NAMALWA (cell line): ENCODE measurements at regions not wholly inside any gene's neighbourhood (a gene's known extent, or its start where the extent isn't known, plus 50 kb on each side); places are given as distances from the start of the nearest gene placed in this dataset.

ENCODE experiments used
- DNase-seq: peaks from one replicate; pipeline ENCODE4 v3.0.0-alpha.2; 2015; ENCODE audit warnings: low spot score

DNA sequence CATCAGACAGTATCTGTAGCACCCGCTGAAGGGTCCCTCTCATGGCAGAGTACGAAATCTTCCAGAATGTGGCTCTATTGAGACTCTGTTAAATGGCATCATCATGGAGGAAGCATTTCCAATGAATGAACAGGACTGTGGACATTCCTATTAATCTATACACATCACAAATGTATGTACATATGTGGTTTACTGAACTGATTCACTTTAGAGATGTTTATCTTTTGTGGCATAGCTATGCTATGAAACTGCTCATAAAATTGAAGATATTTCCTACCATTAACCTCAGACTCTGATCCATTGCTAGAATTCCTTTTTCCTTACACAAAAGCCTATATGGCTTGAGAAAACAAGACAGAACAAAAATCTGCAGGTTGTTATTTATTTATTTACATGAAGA is 259.6 kb upstream of the RRP15 start:
- no peak for DNase-seq

GRCh38 chr1:218027152-218027551 is 257.9 kb upstream of the RRP15 start:
- no peak for DNase-seq

DNA sequence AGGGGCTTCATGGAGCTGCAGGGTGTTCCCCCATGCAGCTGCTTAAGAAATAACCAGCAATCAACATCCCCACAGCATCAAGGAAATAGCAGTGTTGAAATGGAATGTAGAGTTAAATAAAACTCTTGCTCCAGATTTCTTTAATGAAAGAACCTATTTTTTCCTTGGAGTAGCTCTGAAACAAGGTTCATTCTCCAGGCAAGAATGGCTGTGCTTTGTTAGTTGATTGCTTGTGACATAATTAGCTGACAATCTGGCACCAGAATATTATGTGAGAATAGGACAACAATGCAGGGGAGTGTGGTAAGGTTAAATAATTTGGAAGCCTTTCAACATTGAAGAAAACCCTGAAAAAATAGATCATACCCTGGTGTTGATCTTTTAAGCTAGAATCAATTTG is 254.2 kb upstream of the RRP15 start:
- no peak for DNase-seq

DNA sequence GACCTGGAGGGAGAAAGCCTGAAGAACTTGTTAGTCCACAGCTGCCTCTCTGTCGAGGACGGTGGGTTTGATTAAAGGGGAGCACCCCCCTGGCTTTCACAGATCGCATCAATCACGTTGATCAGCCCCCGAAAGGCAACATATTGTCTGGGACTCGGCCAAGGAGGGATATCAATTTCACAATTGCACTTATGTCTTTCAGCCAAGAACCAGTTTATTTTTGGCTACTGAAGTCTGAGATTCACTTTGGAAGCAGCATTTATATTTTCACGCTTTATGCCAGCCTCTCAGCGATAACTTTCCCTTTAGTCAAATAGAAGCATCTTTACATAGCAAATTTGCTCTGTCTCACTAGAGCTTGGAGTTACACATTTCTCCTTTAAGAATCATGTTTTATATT is 253.2 kb upstream of the RRP15 start:
- DNase-seq, result no peak

DNA sequence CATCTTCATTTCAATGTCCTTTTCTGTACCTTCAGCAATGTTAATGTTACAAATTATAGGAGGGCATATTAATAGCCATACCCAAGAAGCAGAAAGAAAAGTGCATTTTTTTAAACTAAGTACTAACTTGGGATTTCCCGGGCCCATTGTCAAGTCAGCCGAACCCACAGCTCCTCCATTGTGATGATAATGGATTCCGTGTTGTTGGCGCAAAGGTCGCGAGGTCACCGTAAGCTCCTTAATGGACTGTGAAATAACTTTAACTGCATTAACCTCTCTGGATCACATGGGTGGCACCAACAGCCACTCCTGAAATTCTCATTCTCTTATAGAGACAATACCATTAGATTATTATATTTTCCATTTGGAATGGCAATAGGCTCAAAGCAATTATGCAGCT is 250.6 kb upstream of the RRP15 start:
- DNase-seq, result no peak

DNA sequence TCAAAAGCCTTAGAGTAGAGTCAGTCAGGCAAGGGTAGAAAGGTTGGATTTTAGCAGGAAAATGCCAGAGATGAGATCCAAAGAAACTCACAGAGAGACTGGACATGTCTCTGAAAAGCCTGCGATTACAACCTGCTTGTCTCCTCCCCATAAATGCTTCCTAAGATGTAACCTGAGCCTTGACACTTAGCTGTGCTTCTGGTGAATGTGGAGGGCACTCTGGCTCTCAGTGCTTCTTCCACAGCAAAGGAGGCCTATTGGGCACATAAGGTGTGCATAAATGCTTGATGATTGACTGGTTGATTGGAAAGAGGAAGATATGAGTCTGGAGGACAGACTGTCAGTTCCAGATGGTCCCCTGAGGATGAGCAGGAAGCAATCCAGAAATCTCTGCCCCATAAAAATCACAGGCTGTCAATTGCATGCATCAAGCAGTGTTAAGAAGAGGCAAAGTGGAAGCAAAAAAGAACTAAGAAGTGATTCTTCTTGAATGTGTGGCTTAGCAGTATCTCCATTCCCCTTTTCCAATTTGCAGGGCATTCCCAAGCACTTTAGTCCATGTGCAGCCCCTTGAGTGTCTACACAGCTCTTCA is 236.2 kb upstream of the RRP15 start:
- DNase-seq, result no peak

DNA sequence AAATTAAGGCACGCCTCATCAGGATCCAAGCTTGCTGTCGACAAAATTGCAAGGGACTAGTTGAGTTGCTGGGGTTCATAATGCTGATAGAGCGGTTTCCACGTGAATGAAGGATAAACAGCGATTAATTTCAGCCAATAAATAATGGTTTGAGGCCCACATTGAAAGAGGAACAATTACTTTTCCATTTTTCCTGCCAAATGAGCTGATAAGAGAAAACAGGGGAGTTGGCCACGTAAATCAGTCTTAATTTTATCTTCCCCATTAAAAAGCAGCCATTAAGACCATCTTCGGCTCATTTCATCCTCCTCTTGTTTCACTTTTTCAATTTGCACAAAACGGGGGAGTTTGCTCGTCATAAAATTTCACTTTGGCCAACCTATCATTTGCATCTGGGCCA is 235.5 kb upstream of the RRP15 start:
- no peak for DNase-seq

GRCh38 chr1:218058730-218059129 is 226.4 kb upstream of the RRP15 start:
- DNase-seq, result no peak

- DNase-seq, result no peak
Measured at GRCh38 chr1:218064426-218064825, 220.7 kb upstream of the RRP15 start.

- DNase-seq, result no peak
Measured at GRCh38 chr1:218066332-218066731, 218.8 kb upstream of the RRP15 start.

DNA sequence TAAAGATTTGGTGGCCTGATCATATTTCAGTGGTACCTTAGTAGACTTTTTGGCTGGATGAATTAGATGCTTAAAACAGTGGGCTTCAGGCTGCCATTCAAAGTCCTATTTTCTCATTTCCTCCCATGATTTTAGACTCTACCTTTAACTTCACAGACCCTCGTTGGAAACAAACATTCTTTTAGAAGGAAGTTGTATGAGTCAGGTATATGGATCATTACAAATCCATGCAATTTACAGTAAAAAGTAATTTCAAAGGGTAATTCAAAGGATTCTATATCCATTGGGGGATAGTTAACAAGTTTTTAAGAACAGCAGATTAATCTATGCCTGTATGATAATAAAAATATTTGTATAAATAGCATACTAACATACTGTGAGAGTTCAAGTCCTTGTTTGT is 216.9 kb upstream of the RRP15 start:
- no peak for DNase-seq

- no peak for DNase-seq
Measured at GRCh38 chr1:218069180-218069579, 215.9 kb upstream of the RRP15 start.

GRCh38 chr1:218073062-218073461 is 212.0 kb upstream of the RRP15 start:
- no peak for DNase-seq

DNA sequence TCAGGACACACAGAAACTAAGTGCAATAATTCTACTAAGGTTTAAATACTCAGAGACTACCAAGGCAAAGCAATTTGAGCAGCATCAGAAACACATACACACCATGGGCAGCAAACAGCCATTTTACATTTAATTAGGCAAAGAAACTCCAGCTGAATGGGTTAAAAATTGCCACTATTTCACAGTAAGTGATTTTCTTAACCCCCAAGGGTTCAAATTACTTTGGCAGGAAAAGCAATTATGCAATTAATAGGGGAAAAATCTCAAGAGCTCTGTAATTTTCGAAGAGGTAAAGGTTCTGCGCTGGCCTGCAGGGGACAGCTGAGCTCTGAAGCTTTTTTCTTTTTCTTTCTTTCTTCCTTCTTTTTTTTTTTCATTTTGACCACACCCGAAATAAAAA is 206.2 kb upstream of the RRP15 start:
- no peak for DNase-seq

- DNase-seq, result no peak
Measured at GRCh38 chr1:218079347-218079746, 205.7 kb upstream of the RRP15 start.

GRCh38 chr1:218079820-218080219 is 205.3 kb upstream of the RRP15 start:
- no peak for DNase-seq

DNA sequence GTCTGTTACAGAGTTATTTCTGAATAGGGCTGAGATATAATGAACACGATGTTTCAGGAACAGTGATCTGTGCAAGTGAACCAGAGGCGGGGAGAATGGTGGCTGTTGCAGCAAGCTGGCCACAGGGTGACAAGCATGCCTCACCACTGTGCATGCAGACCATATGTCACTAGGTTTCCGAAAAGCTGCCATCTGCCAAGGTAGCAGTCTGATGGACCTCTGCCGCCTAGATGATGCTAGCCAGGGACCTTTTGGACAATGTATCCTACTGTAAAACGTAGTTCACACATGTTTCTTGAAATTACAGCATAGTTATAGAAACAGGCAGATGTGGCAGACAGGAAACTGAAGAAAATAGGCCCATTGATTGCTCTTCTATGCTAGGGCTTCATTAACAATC is 204.2 kb upstream of the RRP15 start:
- no peak for DNase-seq

GRCh38 chr1:218081358-218081757 is 203.7 kb upstream of the RRP15 start:
- no peak for DNase-seq

- DNase-seq, result no peak
Measured at GRCh38 chr1:218090459-218090858, 194.6 kb upstream of the RRP15 start.

GRCh38 chr1:218101409-218101808 is 183.7 kb upstream of the RRP15 start:
- no peak for DNase-seq

DNA sequence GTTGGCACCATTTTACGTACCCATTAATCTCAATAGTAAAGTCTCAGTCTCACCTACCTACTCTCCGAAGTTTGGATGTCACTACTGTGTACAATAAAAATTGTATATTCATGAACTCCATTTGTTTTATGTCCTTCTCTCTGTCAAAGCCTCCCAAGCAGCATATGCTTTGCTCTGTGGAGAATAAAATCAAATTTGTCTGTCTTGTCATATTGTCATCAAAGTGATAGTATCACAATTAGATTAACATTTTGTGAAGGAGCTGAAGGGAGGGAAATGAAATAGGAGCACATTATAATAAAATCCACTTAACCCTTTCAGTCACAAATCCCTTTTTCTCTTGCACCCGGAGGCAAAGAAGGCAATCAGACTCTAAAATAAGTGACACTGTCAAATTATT is 177.1 kb upstream of the RRP15 start:
- DNase-seq, result no peak

GRCh38 chr1:218112862-218113261 is 172.2 kb upstream of the RRP15 start:
- no peak for DNase-seq

DNA sequence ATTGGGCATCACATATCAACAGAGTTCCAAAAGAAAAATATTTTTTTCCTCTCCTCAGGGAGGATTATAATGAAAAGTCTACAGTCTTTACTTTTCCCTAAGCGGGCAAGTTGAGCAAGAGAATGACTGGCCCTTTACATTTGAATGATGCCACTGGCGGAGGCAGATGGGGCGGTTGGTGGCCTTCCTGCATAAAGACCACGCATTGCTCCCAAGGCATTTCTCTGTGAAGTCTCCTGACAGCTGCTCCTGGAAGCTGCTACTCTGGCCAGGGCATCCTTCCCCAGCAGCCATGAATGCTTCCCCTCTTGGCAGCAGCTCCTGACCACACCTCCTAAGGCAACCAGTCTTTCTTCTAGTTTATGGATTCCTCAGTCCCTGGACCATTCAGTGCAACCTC is 161.1 kb upstream of the RRP15 start:
- DNase-seq, result no peak

- no peak for DNase-seq
Measured at GRCh38 chr1:218135371-218135770, 149.7 kb upstream of the RRP15 start.

- no peak for DNase-seq
Measured at GRCh38 chr1:218139761-218140160, 145.3 kb upstream of the RRP15 start.
